B cell (primary cell): ENCODE measurements at regions not wholly inside any gene's neighbourhood (a gene's known extent, or its start where the extent isn't known, plus 50 kb on each side); places are given as distances from the start of the nearest gene placed in this dataset.

Experiments used
- ATAC-seq: fragments of 200-7000 bp; cut with Tn5 transposase; one replicate; pipeline ENCODE4 v1.10.0; 2021; ENCODE audit warnings: low read depth, mild to moderate bottlenecking, moderate number of reproducible peaks, moderate library complexity
- CTCF ChIA-PET: fragments of 350-600 bp; sonication (Branson Sonifier 250); formaldehyde crosslinking; loops from one replicate; lab custom pipeline; 2021; ENCODE audit warnings: antibody characterized with exemption, inconsistent platforms; lab: Charles Lee
- POLR2A ChIA-PET: fragments of 350-600 bp; sonication (Branson Sonifier 250); formaldehyde crosslinking; loops from one replicate; lab custom pipeline; 2021; ENCODE audit warnings: antibody characterized with exemption; lab: Charles Lee
- DNase-seq: peaks from one replicate; pipeline ENCODE4 v3.0.0; 2013
- H2AFZ ChIP-seq: 2 replicates; pipeline ENCODE4 v1.6.1; 2012; ENCODE audit warnings: mild to moderate bottlenecking, low read depth, low read length; ENCODE audit not compliant: insufficient read depth, poor library complexity, severe bottlenecking
- H3K27ac ChIP-seq, 2 donors: 1 replicate in 1 of 2; 2 replicates in 1 of 2; pipeline ENCODE4 v1.5.1; 2012 to 2013; ENCODE audit warnings: low read length in 2 of 2, mild to moderate bottlenecking in 2 of 2, moderate library complexity in 1 of 2
- H3K27me3 ChIP-seq, 4 experiments: fragments of 200-600 bp in 1 of 4; sonication (generic) in 1 of 4; replicated peaks in 1 of 4; 1 replicate in 2 of 4; 2 replicates in 2 of 4; pipeline versions ENCODE4 v1.6.1 to v1.7.0; 2013 to 2016; ENCODE audit warnings: low read length in 3 of 4, mild to moderate bottlenecking in 2 of 4, mixed read lengths in 1 of 4, moderate library complexity in 1 of 4; ENCODE audit not compliant: insufficient read depth in 4 of 4, control insufficient read depth in 3 of 4; ENCODE audit errors: control extremely low read depth in 1 of 4
- H3K36me3 ChIP-seq, 2 experiments: replicated peaks in 1 of 2; 1 replicate in 1 of 2; 2 replicates in 1 of 2; pipeline versions ENCODE4 v1.6.1 to v1.7.1; 2013; ENCODE audit warnings: low read length in 1 of 2; ENCODE audit not compliant: insufficient read depth in 2 of 2, control insufficient read depth in 1 of 2; ENCODE audit errors: control extremely low read depth in 1 of 2, extremely low read depth in 1 of 2
- H3K4me1 ChIP-seq, 2 donors: fragments of 200-600 bp in 1 of 2; sonication (generic) in 1 of 2; 1 replicate in 1 of 2; 2 replicates in 1 of 2; pipeline versions ENCODE4 v1.5.1 to v1.6.1; 2013 to 2017; ENCODE audit warnings: low read length in 2 of 2; ENCODE audit not compliant: control insufficient read depth in 2 of 2, insufficient read depth in 2 of 2
- H3K4me2 ChIP-seq: replicated peaks from 2 replicates; pipeline ENCODE3; 2012; ENCODE audit warnings: mild to moderate bottlenecking, low read depth, low read length; ENCODE audit not compliant: poor library complexity, severe bottlenecking
- H3K4me3 ChIP-seq, 5 experiments: fragments of 200-600 bp in 1 of 5; sonication (generic) in 1 of 5; 1 replicate in 3 of 5; 2 replicates in 2 of 5; pipeline versions ENCODE4 v1.5.1 to v1.7.0; 2011 to 2016; ENCODE audit warnings: low read length in 4 of 5, mild to moderate bottlenecking in 4 of 5, low read depth in 2 of 5, control low read depth in 1 of 5, moderate library complexity in 1 of 5; ENCODE audit not compliant: insufficient read depth in 1 of 5; ENCODE audit errors: control extremely low read depth in 1 of 5, extremely low read depth in 1 of 5
- H3K79me2 ChIP-seq: fragments of 200-600 bp; sonication (generic); one replicate; pipeline ENCODE4 v1.6.0; 2016; ENCODE audit warnings: low read length; ENCODE audit not compliant: control insufficient read depth, insufficient read depth
- H3K9ac ChIP-seq: fragments of 200-600 bp; sonication (generic); 2 replicates; pipeline ENCODE4 v1.6.1; 2017; ENCODE audit warnings: mild to moderate bottlenecking, low read length, moderate library complexity
- H3K9me3 ChIP-seq, 3 donors: one replicate each; pipeline versions ENCODE4 v1.6.1 to v1.7.1; 2013; ENCODE audit warnings: low read length in 2 of 3; ENCODE audit not compliant: control insufficient read depth in 2 of 3, insufficient read depth in 1 of 3; ENCODE audit errors: control extremely low read depth in 1 of 3
- H4K20me1 ChIP-seq: 2 replicates; pipeline ENCODE4 v1.6.0; 2012; ENCODE audit warnings: mild to moderate bottlenecking, low read length; ENCODE audit not compliant: insufficient read depth, control insufficient read depth, poor library complexity, severe bottlenecking
- H3K27ac Mint-ChIP-seq: one replicate; pipeline ENCODE4 v1.8.0; 2021; ENCODE audit warnings: mixed read lengths
- H3K27me3 Mint-ChIP-seq: one replicate; pipeline ENCODE4 v1.8.0; 2021; ENCODE audit warnings: mixed read lengths
- H3K4me1 Mint-ChIP-seq: one replicate; pipeline ENCODE4 v1.8.0; 2021; ENCODE audit warnings: mixed read lengths
- H3K4me3 Mint-ChIP-seq: one replicate; pipeline ENCODE4 v1.8.0; 2021; ENCODE audit warnings: mixed read lengths
- H3K9me3 Mint-ChIP-seq: one replicate; pipeline ENCODE4 v1.8.0; 2022; ENCODE audit warnings: mixed read lengths; ENCODE audit not compliant: insufficient read depth
- CTCF ChIP-seq: fragments of 200-600 bp; IDR thresholded peaks from one replicate; pipeline ENCODE4 v1.8.0; 2022; ENCODE audit warnings: antibody characterized with exemption, mild to moderate bottlenecking
- EZH2 ChIP-seq: IDR thresholded peaks from 2 replicates; pipeline ENCODE4 v1.6.1; 2012; ENCODE audit warnings: borderline replicate concordance, low read depth, mild to moderate bottlenecking, moderate library complexity, low read length; ENCODE audit not compliant: insufficient read depth, poor library complexity, severe bottlenecking
- WGBS: methylation state at CpG from one replicate; pipeline ENCODE4 v1.1.5; 2013; ENCODE audit warnings: missing lambda C conversion rate; ENCODE audit not compliant: insufficient coverage; 5-methylcytosine and 5-hydroxymethylcytosine counted together
- intact Hi-C: fragments of 100-400 bp; cut with micrococcal nuclease; formaldehyde crosslinking; loops from one replicate; pipeline ENCODE4 v1.10.0; 2022

GRCh38 chr10:131651674-131652437 lies 249.0 kb upstream of the PPP2R2D start:
- ChIA-PET POLR2A (no interaction called here), CTCF (no interaction called here)

More at GRCh38 chr10:131651674-131652437, 249.0 kb upstream of the PPP2R2D start:
- Histone ChIP-seq H3K27ac (no peak overlapping the region), H2AFZ (peak overlapping the region; percentile 14), H3K4me2 (no peak overlapping the region), H3K36me3 (no peaks in the 10 kb centered on the region), H3K4me3 (no peak overlapping the region), H3K9ac (no peak overlapping the region), H4K20me1 (no peaks in the 10 kb centered on the region), H3K79me2 (no peaks in the 10 kb centered on the region), H3K27me3 (peaks cover 0 to 14% (median 0%) of the 10 kb centered on the region in 4 experiments), H3K9me3 (peaks cover 0 to 16% (median 0%) of the 10 kb centered on the region in 3 donors), H3K4me1 (no peaks in the 10 kb centered on the region)
- Mint-ChIP-seq H3K9me3 (peaks cover 2% of the 10 kb centered on the region), H3K4me3 (no peak overlapping the region), H3K27me3 (peaks cover 9% of the 10 kb centered on the region), H3K27ac (no peak overlapping the region), H3K4me1 (peaks cover 1% of the 10 kb centered on the region)
- no peak for DNase-seq
- intact Hi-C loops = no loop called here
- WGBS = 6% methylated on average over 16 of the region's 22 CpGs
- no peak for ATAC-seq
- no peak for TF ChIP-seq CTCF
- TF ChIP-seq EZH2 = no peak
